B cell (primary cell): ENCODE measurements at regions not wholly inside any gene's neighbourhood (a gene's known extent, or its start where the extent isn't known, plus 50 kb on each side); places are given as distances from the start of the nearest gene placed in this dataset.

Source experiments
- CTCF ChIP-seq: fragments of 200-600 bp; IDR thresholded peaks from one replicate; pipeline ENCODE4 v1.8.0; 2022; ENCODE audit warnings: antibody characterized with exemption, mild to moderate bottlenecking
- EZH2 ChIP-seq: IDR thresholded peaks from 2 replicates; pipeline ENCODE4 v1.6.1; 2012; ENCODE audit warnings: borderline replicate concordance, low read depth, mild to moderate bottlenecking, moderate library complexity, low read length; ENCODE audit not compliant: insufficient read depth, poor library complexity, severe bottlenecking

GRCh38 chr22:22137891-22138290 is 106.7 kb upstream of the VPREB1 start:
- TF ChIP-seq CTCF, result no peak
- no peak for TF ChIP-seq EZH2
